GM19023 (cell line): ENCODE measurements at regions not wholly inside any gene's neighbourhood (a gene's known extent, or its start where the extent isn't known, plus 50 kb on each side); places are given as distances from the start of the nearest gene placed in this dataset.

ENCODE experiments used
- ATAC-seq: cut with Tn5 transposase; IDR thresholded peaks from one replicate; pipeline ENCODE4 v1.9.1; 2021; ENCODE audit warnings: mild to moderate bottlenecking, moderate library complexity; ENCODE audit not compliant: unreplicated experiment

- no peak for ATAC-seq
These were observed 143.9 kb upstream of the MGMT start for GRCh38 chr10:129322933-129323820.

- ATAC-seq: no peak
These were observed 143.2 kb upstream of the MGMT start for GRCh38 chr10:129323879-129324278.

- ATAC-seq: no peak
These were observed 141.1 kb upstream of the MGMT start for GRCh38 chr10:129325893-129326292.

GRCh38 chr10:129328546-129328945 is 138.5 kb upstream of the MGMT start:
- no peak for ATAC-seq

- ATAC-seq: no peak
These were observed 137.5 kb upstream of the MGMT start for GRCh38 chr10:129329385-129330055.

GRCh38 chr10:129330211-129330610 is 136.8 kb upstream of the MGMT start:
- no peak for ATAC-seq

- ATAC-seq: no peak
These were observed 135.7 kb upstream of the MGMT start for GRCh38 chr10:129331207-129331838.

- ATAC-seq: no peak
These were observed 135.2 kb upstream of the MGMT start for GRCh38 chr10:129331839-129332220.

- no peak for ATAC-seq
These were observed 134.6 kb upstream of the MGMT start for GRCh38 chr10:129332476-129332875.

- no peak for ATAC-seq
These were observed 133.3 kb upstream of the MGMT start for GRCh38 chr10:129333706-129334105.

- no peak for ATAC-seq
These were observed 132.8 kb upstream of the MGMT start for GRCh38 chr10:129334266-129334665.

- ATAC-seq: no peak
These were observed 131.6 kb upstream of the MGMT start for GRCh38 chr10:129335396-129335795.

- ATAC-seq: no peak
These were observed 131.1 kb upstream of the MGMT start for GRCh38 chr10:129335942-129336341.

GRCh38 chr10:129339191-129339590 is 127.8 kb upstream of the MGMT start:
- ATAC-seq: no peak

- ATAC-seq: no peak
These were observed 127.2 kb upstream of the MGMT start for GRCh38 chr10:129339841-129340240.

- ATAC-seq: no peak
These were observed 126.0 kb upstream of the MGMT start for GRCh38 chr10:129341087-129341486.

GRCh38 chr10:129342385-129342784 is 124.7 kb upstream of the MGMT start:
- no peak for ATAC-seq

- no peak for ATAC-seq
These were observed 123.9 kb upstream of the MGMT start for GRCh38 chr10:129343141-129343540.

- no peak for ATAC-seq
These were observed 122.9 kb upstream of the MGMT start for GRCh38 chr10:129344103-129344502.

GRCh38 chr10:129344731-129345355 is 122.2 kb upstream of the MGMT start:
- ATAC-seq: no peak

GRCh38 chr10:129345763-129346162 is 121.3 kb upstream of the MGMT start:
- ATAC-seq: no peak
